Stimulated activated naive CD8-positive, alpha-beta T cell treated with anti-CD3 and anti-CD28 coated beads, Interleukin-15, Interleukin-2, amounts not matched to agents 100 U/mL and 50 U/mL, for 24 hours (primary cell): ENCODE measurements at regions not wholly inside any gene's neighbourhood (a gene's known extent, or its start where the extent isn't known, plus 50 kb on each side); places are given as distances from the start of the nearest gene placed in this dataset.
A peak's percentile ranks its signal among the peaks of the same experiment; 100 is the strongest.

ENCODE experiments used
- ATAC-seq: fragments of 150-1000 bp; cut with Tn5 transposase; one replicate; pipeline ENCODE4 v1.10.0; 2021
- DNase-seq: peaks from one replicate; pipeline ENCODE4 v3.0.0; 2021

DNA sequence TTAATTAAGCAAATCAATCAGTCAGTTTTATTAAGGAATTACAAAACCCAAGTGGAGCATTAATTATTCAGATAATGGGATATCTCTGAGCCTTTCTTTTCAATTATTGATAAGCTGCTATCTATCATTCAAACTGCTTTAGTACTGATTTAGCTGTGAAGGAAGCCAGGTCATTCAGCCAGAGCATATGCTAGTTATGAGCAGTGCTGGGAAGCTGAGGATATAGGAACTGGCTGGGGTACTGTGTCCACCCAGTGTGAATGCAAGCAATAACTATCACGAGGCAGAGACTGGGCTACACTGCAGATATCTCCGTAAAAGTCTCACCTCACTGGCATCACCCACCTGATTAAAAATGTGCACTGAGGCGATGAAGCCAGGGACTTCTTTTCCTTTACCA is 496.7 kb upstream of the PIK3C3 start:
- DNase-seq = no peak
- ATAC-seq = no peak

GRCh38 chr18:41457765-41458326 is 497.2 kb upstream of the PIK3C3 start:
- DNase-seq = no peak
- ATAC-seq = no peak

DNA sequence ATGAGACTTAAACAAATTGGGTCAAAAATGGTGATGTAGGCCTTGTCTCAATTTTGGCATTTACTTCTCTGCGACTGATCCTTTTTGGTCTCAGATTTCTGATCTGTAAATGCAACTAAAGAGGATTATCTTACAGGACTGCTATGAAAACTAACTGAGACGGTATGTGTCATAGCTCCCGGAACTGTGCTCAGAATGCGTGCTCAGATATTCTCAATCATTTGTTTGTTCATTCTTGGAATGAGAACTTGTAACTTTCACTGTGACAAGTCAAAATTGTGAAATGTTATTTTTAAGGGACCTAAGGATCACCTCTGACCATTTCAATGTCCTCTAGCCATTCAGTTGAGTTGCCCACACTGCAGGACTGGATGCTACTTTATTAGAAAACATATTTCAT is 498.2 kb upstream of the PIK3C3 start:
- ATAC-seq = no peak
- DNase-seq = no peak

GRCh38 chr18:41449612-41450011 is 505.4 kb upstream of the PIK3C3 start:
- ATAC-seq (no peak), DNase-seq (no peak)

DNA sequence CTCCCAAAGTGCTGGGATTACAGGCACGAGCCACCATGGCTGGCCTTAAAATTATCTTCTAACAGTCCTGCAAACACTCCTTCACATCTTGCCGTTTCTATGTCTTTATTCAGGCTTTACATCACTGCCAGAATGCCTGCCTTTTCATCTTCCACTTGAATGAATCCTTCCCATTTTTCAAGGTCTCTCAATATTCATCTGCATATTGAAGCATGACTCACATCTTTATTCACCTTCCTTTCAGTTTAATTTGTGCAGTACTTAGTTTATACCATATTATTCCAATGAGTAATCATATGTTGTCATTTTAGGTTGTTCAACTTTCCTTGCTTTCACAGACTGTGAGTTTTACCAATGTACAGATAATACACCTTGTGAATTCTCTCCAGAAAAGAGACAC is 510.1 kb upstream of the PIK3C3 start:
- DNase-seq (no peak), ATAC-seq (no peak)

DNA sequence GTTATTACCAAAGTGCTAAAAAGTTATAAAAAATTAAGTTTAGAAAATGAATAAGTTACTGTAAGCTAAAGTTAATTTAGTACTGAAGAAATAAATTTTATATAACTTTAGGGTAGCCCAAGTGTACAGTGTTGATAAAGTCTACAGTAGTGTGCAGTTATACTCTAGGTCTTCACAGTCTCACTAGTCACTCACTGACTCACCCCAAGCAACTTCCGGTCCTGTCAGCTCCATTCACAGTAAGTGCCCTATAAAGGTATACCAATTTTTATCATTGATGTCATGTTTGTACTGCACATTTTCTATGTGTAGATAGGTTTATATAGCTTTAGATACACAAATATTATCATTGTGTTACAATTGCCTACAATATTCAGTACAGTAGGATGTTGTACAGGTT is 518.3 kb upstream of the PIK3C3 start:
- ATAC-seq (no peak), DNase-seq (no peak)

GRCh38 chr18:41418598-41418997 is 536.4 kb upstream of the PIK3C3 start:
- ATAC-seq (no peak), DNase-seq (no peak)

- no peak for ATAC-seq
- no peak for DNase-seq
Measured at GRCh38 chr18:41416044-41416443, 539.0 kb upstream of the PIK3C3 start.

DNA sequence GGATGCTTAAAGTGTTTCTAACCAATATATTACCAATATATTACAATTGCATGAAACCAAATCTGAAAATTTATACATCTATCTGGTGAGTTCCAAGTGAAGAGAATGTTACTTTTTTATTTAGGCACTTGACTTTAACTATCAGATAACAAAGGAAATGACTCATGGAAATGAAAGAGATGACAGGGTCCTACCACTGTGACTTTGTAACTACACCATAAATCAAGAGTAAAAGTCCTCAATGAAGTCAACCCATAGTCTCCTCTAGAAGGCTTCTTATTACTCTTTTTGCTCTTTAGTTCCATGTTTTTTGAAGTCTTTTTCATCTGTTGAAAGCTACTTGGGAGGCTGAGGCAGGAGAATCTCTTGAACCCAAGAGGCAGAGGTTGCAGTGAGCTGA is 545.0 kb upstream of the PIK3C3 start:
- ATAC-seq (no peak), DNase-seq (no peak)

GRCh38 chr18:41406834-41407233 is 548.2 kb upstream of the PIK3C3 start:
- ATAC-seq (no peak), DNase-seq (no peak)

GRCh38 chr18:41396861-41397260 is 558.2 kb upstream of the PIK3C3 start:
- DNase-seq (no peak), ATAC-seq (no peak)

- ATAC-seq (no peak), DNase-seq (no peak)
Measured at GRCh38 chr18:41396211-41396610, 558.8 kb upstream of the PIK3C3 start.

- DNase-seq (no peak), ATAC-seq (no peak)
Measured at GRCh38 chr18:41395695-41396094, 559.3 kb upstream of the PIK3C3 start.

- ATAC-seq (no peak), DNase-seq (peak; percentile 5)
Measured at GRCh38 chr18:41391616-41392595, 563.1 kb upstream of the PIK3C3 start.

- no peak for ATAC-seq
- no peak for DNase-seq
Measured at GRCh38 chr18:41390309-41390708, 564.7 kb upstream of the PIK3C3 start.

DNA sequence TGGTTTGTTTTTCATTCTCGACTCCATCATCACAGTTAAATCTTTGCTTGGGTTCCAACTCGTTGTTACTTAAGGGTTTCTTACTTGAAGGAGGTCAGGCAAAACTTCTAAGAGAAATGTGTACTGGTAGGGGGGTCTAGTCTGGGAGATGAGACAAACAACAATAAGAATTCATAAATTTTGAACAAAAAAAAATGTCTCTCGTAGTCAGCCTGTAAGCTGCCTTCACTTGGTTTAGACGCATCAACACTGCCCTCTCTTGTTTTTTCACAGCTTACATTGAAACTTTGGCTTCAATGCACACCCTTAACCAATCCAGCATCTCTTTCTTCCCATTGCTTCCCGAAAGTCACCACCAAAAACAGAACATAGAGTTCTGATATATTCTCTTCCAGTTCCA is 576.4 kb upstream of the PIK3C3 start:
- ATAC-seq (no peak), DNase-seq (no peak)

DNA sequence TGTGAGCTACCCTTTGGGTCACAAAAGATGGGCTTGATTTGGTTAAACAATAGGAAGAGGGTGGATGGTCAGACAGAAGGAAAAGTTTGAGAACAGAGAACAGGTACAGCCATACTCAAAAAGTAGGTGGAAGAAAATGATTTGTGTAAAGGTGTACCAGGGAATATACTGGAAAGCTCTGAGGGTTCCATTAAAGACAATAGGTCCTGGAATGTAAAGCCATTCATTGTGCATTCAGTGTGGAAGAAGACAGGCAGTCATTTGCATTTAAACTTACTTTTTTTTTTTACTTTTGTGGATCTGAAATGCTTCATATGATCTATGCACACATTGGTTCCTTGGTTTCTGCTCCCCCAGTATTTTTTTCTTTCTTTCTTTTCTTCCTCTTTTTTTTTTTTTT is 581.4 kb upstream of the PIK3C3 start:
- ATAC-seq = no peak
- DNase-seq = no peak

- DNase-seq (no peak), ATAC-seq (no peak)
Measured at GRCh38 chr18:41372046-41372665, 582.9 kb upstream of the PIK3C3 start.

DNA sequence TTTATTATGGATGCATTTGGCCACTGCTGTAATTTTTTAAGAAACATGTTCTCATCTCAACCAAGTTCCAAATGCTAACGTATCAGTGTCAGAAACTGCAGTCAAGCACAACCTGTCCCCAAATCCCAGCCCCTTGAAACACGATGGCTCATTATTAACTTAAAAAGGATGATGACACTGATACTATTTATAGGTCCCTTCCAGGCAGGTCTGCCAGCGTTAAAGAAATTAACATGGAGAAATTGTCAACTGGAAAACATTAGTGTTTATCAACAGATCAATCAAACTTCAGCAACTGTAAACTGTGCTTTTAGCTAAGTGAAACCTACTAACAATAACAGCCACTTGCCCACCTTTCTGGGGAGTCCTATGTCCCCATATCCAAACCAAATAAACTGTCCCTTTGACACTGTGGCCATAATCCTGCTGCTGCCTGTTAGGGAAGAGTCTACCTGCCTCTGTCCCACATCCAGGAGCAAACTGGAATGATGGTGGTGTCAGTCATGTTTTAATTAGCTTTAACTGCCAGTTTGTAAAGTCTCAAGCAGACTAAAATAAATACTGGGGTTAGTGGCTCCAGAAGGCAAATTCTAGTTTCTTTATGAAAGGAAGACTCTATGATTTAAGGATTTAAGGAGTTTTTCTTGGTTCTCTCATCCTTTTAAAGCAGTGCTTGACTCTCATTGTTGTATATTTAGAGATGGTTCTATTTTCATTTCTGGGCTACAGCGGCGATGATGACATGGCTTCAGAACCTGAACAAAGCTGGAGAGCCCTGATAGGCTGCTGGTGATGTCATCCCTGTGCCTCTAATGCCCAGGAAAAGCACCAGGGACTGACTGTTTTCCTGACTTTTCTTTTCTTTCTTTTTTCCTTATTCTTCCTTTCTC is 583.6 kb upstream of the PIK3C3 start:
- ATAC-seq (no peak), DNase-seq (no peak)

GRCh38 chr18:41370740-41371139 is 584.3 kb upstream of the PIK3C3 start:
- no peak for ATAC-seq
- no peak for DNase-seq

GRCh38 chr18:41357708-41358107 is 597.3 kb upstream of the PIK3C3 start:
- DNase-seq (no peak), ATAC-seq (no peak)

DNA sequence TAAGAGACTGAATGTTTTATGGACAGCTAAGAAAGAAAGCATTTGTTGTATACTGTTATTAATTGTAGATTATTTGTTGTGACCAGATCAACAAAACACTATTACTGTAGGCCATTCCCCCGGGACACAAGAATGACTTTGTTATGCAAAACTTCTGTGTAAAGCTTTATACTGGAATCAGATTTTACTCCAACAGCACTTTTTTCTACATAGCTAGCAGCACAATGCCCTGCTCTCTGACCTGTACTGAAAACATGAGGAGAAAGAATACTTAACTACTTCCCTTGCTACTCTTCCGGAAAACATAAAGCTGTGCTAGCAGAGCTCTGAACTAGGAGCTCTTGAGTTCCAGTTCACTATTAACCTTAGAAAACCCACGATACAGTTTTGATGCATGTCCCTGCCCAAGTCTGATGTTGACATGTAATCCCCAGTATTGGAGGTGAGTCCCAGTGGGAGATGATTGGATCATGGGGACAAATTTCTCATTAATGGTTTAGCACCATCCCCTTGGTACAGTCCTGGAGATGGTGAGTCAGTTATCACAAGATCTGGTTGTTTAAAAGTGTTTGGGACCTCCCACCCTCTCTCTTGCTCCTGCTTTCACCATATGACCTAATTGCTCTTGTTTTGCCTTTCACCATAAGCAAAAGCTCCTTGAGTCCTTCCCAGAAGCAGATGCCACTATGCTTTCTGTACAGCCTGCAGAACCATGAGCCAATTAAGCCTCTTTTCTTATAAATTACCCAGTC is 601.1 kb upstream of the PIK3C3 start:
- DNase-seq = no peak
- ATAC-seq = no peak
